ENCODE measurements at regions not wholly inside any gene's neighbourhood (a gene's known extent, or its start where the extent isn't known, plus 50 kb on each side); places are given as distances from the start of the nearest gene placed in this dataset.

DNA sequence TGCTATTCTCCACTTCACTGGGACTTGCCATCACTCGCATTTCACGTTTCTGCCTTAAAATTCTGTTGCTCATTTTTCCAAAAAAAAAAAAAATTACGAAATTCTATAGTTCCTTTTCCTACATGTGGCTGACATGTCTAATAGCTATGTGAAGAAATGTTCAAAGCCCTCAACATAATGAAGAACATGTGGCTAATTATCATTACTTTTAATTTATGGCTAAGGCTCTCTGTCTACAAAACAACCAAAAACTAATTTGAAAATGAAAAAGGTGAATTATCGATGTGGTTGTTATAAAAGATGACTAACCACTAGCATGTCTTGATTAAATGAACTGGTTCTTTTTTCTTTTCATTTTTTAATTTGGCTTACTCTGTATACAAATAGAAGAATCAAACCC, 940.0 kb downstream of the EFNB2 start:
- TF ChIP-seq, protein P1, sequence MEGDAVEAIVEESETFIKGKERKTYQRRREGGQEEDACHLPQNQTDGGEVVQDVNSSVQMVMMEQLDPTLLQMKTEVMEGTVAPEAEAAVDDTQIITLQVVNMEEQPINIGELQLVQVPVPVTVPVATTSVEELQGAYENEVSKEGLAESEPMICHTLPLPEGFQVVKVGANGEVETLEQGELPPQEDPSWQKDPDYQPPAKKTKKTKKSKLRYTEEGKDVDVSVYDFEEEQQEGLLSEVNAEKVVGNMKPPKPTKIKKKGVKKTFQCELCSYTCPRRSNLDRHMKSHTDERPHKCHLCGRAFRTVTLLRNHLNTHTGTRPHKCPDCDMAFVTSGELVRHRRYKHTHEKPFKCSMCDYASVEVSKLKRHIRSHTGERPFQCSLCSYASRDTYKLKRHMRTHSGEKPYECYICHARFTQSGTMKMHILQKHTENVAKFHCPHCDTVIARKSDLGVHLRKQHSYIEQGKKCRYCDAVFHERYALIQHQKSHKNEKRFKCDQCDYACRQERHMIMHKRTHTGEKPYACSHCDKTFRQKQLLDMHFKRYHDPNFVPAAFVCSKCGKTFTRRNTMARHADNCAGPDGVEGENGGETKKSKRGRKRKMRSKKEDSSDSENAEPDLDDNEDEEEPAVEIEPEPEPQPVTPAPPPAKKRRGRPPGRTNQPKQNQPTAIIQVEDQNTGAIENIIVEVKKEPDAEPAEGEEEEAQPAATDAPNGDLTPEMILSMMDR (IDR thresholded peaks at IDR 0.05): no peak
- TF ChIP-seq POLR2A (IDR thresholded peaks at IDR 0.05): no peak

Measured in right lobe of liver (tissue), 4 donors.